Posterior vena cava (tissue), 2 donors: ENCODE measurements at regions not wholly inside any gene's neighbourhood (a gene's known extent, or its start where the extent isn't known, plus 50 kb on each side); places are given as distances from the start of the nearest gene placed in this dataset.

Experiments
- DNase-seq: peaks from one replicate; pipeline ENCODE4 v3.0.0-alpha.2; 2020; ENCODE audit warnings: low spot score
- intact Hi-C, 2 donors: fragments of 100-400 bp; cut with DNase I; formaldehyde crosslinking; loops; one replicate each; pipeline versions ENCODE4 v1.14.1 to v1.14.2; 2022 to 2023
- donor health status: DM: yes; HTN: yes; CAD: no.
- donor health status: DM: yes; HTN: yes; CAD: no.

GRCh38 chr3:72574144-72574543 lies 274.1 kb downstream of the SHQ1 start:
- no peak for DNase-seq
- intact Hi-C loops, result no loop called here

GRCh38 chr3:72573051-72573450 lies 275.2 kb downstream of the SHQ1 start:
- intact Hi-C loops, result no loop called here
- no peak for DNase-seq

- intact Hi-C loops, result no loop called here
- DNase-seq, result no peak
Observed at GRCh38 chr3:72572489-72573007, 275.7 kb downstream of the SHQ1 start.

- intact Hi-C loops, result no loop called here
- no peak for DNase-seq
Observed at GRCh38 chr3:72571638-72572114, 276.6 kb downstream of the SHQ1 start.

- DNase-seq, result no peak
- intact Hi-C loops, result no loop called here
Observed at GRCh38 chr3:72571052-72571451, 277.2 kb downstream of the SHQ1 start.

- intact Hi-C loops, result no loop called here
- DNase-seq, result no peak
Observed at GRCh38 chr3:72569754-72570440, 278.3 kb downstream of the SHQ1 start.

- DNase-seq, result no peak
Observed at GRCh38 chr3:72568083-72568482, 280.2 kb downstream of the SHQ1 start.

GRCh38 chr3:72567474-72567873 lies 280.8 kb downstream of the SHQ1 start:
- intact Hi-C loops, result no loop called here
- no peak for DNase-seq

More at GRCh38 chr3:72568083-72568482, 280.2 kb downstream of the SHQ1 start:
- intact Hi-C loops, result no loop called here

GRCh38 chr3:72565593-72565992 lies 282.7 kb downstream of the SHQ1 start:
- intact Hi-C loops, result no loop called here
- DNase-seq, result no peak

- intact Hi-C loops, result no loop called here
- no peak for DNase-seq
Observed at GRCh38 chr3:72563690-72564370, 284.4 kb downstream of the SHQ1 start.

- intact Hi-C loops, result no loop called here
- DNase-seq, result no peak
Observed at GRCh38 chr3:72560846-72561675, 287.2 kb downstream of the SHQ1 start.

GRCh38 chr3:72559385-72559784 lies 288.9 kb downstream of the SHQ1 start:
- no peak for DNase-seq
- intact Hi-C loops, result no loop called here

GRCh38 chr3:72558001-72558400 lies 290.2 kb downstream of the SHQ1 start:
- intact Hi-C loops, result no loop called here
- DNase-seq, result no peak

- intact Hi-C loops, result no loop called here
- no peak for DNase-seq
Observed at GRCh38 chr3:72555714-72556113, 292.5 kb downstream of the SHQ1 start.

GRCh38 chr3:72554689-72555088 lies 293.6 kb downstream of the SHQ1 start:
- intact Hi-C loops, result no loop called here
- DNase-seq, result no peak

GRCh38 chr3:72553298-72553697 lies 294.9 kb downstream of the SHQ1 start:
- DNase-seq, result no peak
- intact Hi-C loops, result no loop called here

GRCh38 chr3:72550582-72551262 lies 297.5 kb downstream of the SHQ1 start:
- no peak for DNase-seq
- intact Hi-C loops, result no loop called here

- intact Hi-C loops, result no loop called here
- no peak for DNase-seq
Observed at GRCh38 chr3:72549761-72550581, 298.3 kb downstream of the SHQ1 start.

GRCh38 chr3:72548981-72549380 lies 299.3 kb downstream of the SHQ1 start:
- no peak for DNase-seq
- intact Hi-C loops, result no loop called here
